Mesendoderm (in vitro differentiated cells): ENCODE measurements at regions not wholly inside any gene's neighbourhood (a gene's known extent, or its start where the extent isn't known, plus 50 kb on each side); places are given as distances from the start of the nearest gene placed in this dataset.

Source experiments
- DNase-seq: peaks from one replicate; pipeline ENCODE4 v3.0.0; 2013
- H2AK5ac ChIP-seq: 2 replicates; pipeline ENCODE4 v1.6.1; 2013; ENCODE audit warnings: low read length, inconsistent platforms
- H2BK120ac ChIP-seq: 2 replicates; pipeline ENCODE4 v1.6.1; 2013; ENCODE audit warnings: low read depth, mild to moderate bottlenecking, low read length, moderate library complexity, mixed read lengths
- H2BK15ac ChIP-seq: replicated peaks from 2 replicates; pipeline ENCODE4 v1.6.1; 2013; ENCODE audit warnings: low read depth, mild to moderate bottlenecking, moderate library complexity
- H2BK5ac ChIP-seq: 2 replicates; pipeline ENCODE4 v1.6.1; 2013; ENCODE audit warnings: low read length, inconsistent platforms
- H3K18ac ChIP-seq: 2 replicates; pipeline ENCODE4 v1.6.1; 2013; ENCODE audit warnings: mild to moderate bottlenecking, low read length, mixed read lengths
- H3K23ac ChIP-seq: one replicate; pipeline ENCODE4 v1.6.1; 2013; ENCODE audit warnings: low read length
- H3K27ac ChIP-seq: 2 replicates; pipeline ENCODE4 v1.5.1; 2013; ENCODE audit warnings: low read depth, mild to moderate bottlenecking, inconsistent platforms, low read length, moderate library complexity
- H3K27me3 ChIP-seq: 2 replicates; pipeline ENCODE4 v1.6.1; 2013; ENCODE audit warnings: low read length, control low read depth, mild to moderate bottlenecking, inconsistent platforms; ENCODE audit not compliant: insufficient read depth, poor library complexity
- H3K36me3 ChIP-seq: 2 replicates; pipeline ENCODE4 v1.6.1; 2013; ENCODE audit warnings: low read length, inconsistent platforms; ENCODE audit not compliant: control insufficient read depth, insufficient read depth
- H3K4ac ChIP-seq: one replicate; pipeline ENCODE4 v1.6.1; 2013; ENCODE audit warnings: low read depth, mild to moderate bottlenecking, low read length, moderate library complexity
- H3K4me1 ChIP-seq: 2 replicates; pipeline ENCODE4 v1.6.1; 2013; ENCODE audit warnings: low read depth, low read length, inconsistent platforms; ENCODE audit not compliant: control insufficient read depth
- H3K4me2 ChIP-seq: 2 replicates; pipeline ENCODE4 v1.6.1; 2013; ENCODE audit warnings: low read length
- H3K4me3 ChIP-seq: 2 replicates; pipeline ENCODE4 v1.5.1; 2013; ENCODE audit warnings: mild to moderate bottlenecking, low read length
- H3K56ac ChIP-seq: one replicate; pipeline ENCODE4 v1.6.1; 2013; ENCODE audit warnings: low read length
- H3K79me1 ChIP-seq: 2 replicates; pipeline ENCODE4 v1.6.1; 2013; ENCODE audit warnings: low read length, inconsistent platforms
- H3K79me2 ChIP-seq: 2 replicates; pipeline ENCODE4 v1.6.1; 2013; ENCODE audit warnings: mild to moderate bottlenecking, low read length; ENCODE audit not compliant: control insufficient read depth, insufficient read depth
- H3K9ac ChIP-seq: 2 replicates; pipeline ENCODE4 v1.6.1; 2013; ENCODE audit warnings: low read length, inconsistent platforms
- H4K5ac ChIP-seq: one replicate; pipeline ENCODE4 v1.6.1; 2013; ENCODE audit warnings: low read length
- H4K8ac ChIP-seq: one replicate; pipeline ENCODE4 v1.6.1; 2013; ENCODE audit warnings: low read depth, mild to moderate bottlenecking, control low read depth, low read length, moderate library complexity
- WGBS: extraction: QIAGEN DNeasy Blood & Tissue Kit; methylation state at CpG from one replicate; pipeline ENCODE4 v1.1.7; 2013; ENCODE audit warnings: low lambda C conversion rate, missing lambda C conversion rate; ENCODE audit not compliant: insufficient coverage; ENCODE audit errors: extremely low coverage; 5-methylcytosine and 5-hydroxymethylcytosine counted together

DNA sequence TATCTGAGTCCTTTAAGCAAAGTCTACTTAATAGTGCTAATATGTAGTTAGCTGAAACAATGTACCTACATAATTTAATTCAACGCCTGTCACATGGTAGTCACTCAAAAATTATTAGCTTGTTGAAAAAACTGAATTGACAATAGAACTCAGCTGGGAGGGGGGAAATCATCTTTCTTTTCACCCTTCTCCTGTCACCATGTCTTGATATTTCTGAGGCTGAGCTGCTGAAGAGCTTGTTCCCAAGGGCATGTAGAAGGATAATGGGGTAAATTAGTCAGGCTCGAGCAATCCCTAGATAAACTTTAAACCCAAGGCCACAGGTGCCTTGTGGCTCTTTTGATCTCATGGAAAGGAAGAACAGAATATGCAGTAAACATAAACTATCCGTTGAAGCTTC is 339.6 kb upstream of the LRATD1 start:
- Histone ChIP-seq H3K9ac (no peak overlapping the region), H3K79me1 (no peaks in the 10 kb centered on the region), H3K27me3 (no peaks in the 10 kb centered on the region), H3K18ac (no peak overlapping the region), H3K56ac (no peak overlapping the region), H3K23ac (no peak overlapping the region), H4K8ac (no peak overlapping the region), H3K27ac (no peak overlapping the region), H2BK15ac (no peak overlapping the region), H2BK120ac (no peak overlapping the region), H3K4me3 (no peak overlapping the region), H3K4me2 (no peak overlapping the region), H4K5ac (no peak overlapping the region), H3K36me3 (no peaks in the 10 kb centered on the region), H3K4ac (no peak overlapping the region), H2BK5ac (no peak overlapping the region), H3K79me2 (no peaks in the 10 kb centered on the region), H3K4me1 (no peaks in the 10 kb centered on the region), H2AK5ac (no peak overlapping the region)
- DNase-seq = no peak
- no CpG with 5 or more reads among the region's 3 CpGs for WGBS

- WGBS = no CpG with 5 or more reads among the region's 2 CpGs
These were observed 335.2 kb upstream of the LRATD1 start for GRCh38 chr2:14297340-14297739.

DNA sequence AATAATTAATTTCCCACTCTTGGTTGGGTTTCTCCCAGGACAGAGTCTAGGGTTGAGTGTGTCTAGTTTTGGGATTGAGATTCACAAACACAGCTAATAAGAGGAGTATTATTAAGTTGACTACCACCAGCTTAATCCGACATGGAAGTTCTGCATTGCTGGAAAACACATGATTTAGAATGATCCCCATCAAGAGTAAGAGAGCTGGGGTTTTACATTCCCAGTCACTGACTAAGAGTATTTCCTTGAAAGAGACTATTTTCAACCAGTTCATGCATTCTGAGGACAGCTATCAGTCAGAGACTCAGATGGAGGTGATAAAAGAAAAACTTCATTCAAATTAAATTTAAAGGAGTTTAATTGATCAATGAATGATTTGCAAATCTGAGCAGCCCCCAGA is 334.6 kb upstream of the LRATD1 start:
- Histone ChIP-seq H3K9ac (no peak overlapping the region), H4K5ac (no peak overlapping the region), H3K36me3 (no peaks in the 10 kb centered on the region), H2BK5ac (no peak overlapping the region), H4K8ac (no peak overlapping the region), H3K56ac (no peak overlapping the region), H3K4me3 (no peak overlapping the region), H3K27ac (no peak overlapping the region), H3K23ac (no peak overlapping the region), H3K79me1 (no peaks in the 10 kb centered on the region), H2BK15ac (no peak overlapping the region), H3K27me3 (no peaks in the 10 kb centered on the region), H3K4me1 (no peaks in the 10 kb centered on the region), H3K4ac (no peak overlapping the region), H2AK5ac (no peak overlapping the region), H3K18ac (no peak overlapping the region), H2BK120ac (no peak overlapping the region), H3K79me2 (no peaks in the 10 kb centered on the region), H3K4me2 (no peak overlapping the region)
- no peak for DNase-seq
- no CpG with 5 or more reads among the region's 1 CpG for WGBS

More at GRCh38 chr2:14297340-14297739, 335.2 kb upstream of the LRATD1 start:
- H2AK5ac ChIP-seq = no peak overlapping the region
- no peak overlapping the region for H3K56ac ChIP-seq
- no peak overlapping the region for H4K5ac ChIP-seq
- H3K27ac ChIP-seq = no peak overlapping the region
- H3K4me3 ChIP-seq = no peak overlapping the region
- DNase-seq = no peak
- H3K27me3 ChIP-seq = no peaks in the 10 kb centered on the region
- no peak overlapping the region for H2BK15ac ChIP-seq
- H3K4ac ChIP-seq = no peak overlapping the region
- H3K79me1 ChIP-seq = no peaks in the 10 kb centered on the region
- no peak overlapping the region for H3K18ac ChIP-seq
- no peak overlapping the region for H4K8ac ChIP-seq
- no peak overlapping the region for H3K4me2 ChIP-seq
- H2BK120ac ChIP-seq = no peak overlapping the region
- no peaks in the 10 kb centered on the region for H3K79me2 ChIP-seq
- no peak overlapping the region for H2BK5ac ChIP-seq
- H3K9ac ChIP-seq = no peak overlapping the region
- H3K36me3 ChIP-seq = no peaks in the 10 kb centered on the region
- no peaks in the 10 kb centered on the region for H3K4me1 ChIP-seq
- H3K23ac ChIP-seq = no peak overlapping the region

- peak; percentile 79 for DNase-seq
- Histone ChIP-seq H3K23ac (no peak overlapping the region), H2BK15ac (no peak overlapping the region), H3K4me1 (no peaks in the 10 kb centered on the region), H3K56ac (no peak overlapping the region), H3K27ac (no peak overlapping the region), H3K4me2 (no peak overlapping the region), H3K18ac (no peak overlapping the region), H4K5ac (no peak overlapping the region), H3K79me1 (no peaks in the 10 kb centered on the region), H3K27me3 (no peaks in the 10 kb centered on the region), H3K4ac (no peak overlapping the region), H3K9ac (no peak overlapping the region), H2BK120ac (no peak overlapping the region), H3K79me2 (no peaks in the 10 kb centered on the region), H3K4me3 (no peak overlapping the region), H4K8ac (no peak overlapping the region), H2BK5ac (no peak overlapping the region), H2AK5ac (no peak overlapping the region), H3K36me3 (no peaks in the 10 kb centered on the region)
- no CpG with 5 or more reads among the region's 2 CpGs for WGBS
These were observed 331.2 kb upstream of the LRATD1 start for GRCh38 chr2:14301331-14301730.

GRCh38 chr2:14303366-14304115 is 329.0 kb upstream of the LRATD1 start:
- no peak overlapping the region for H2BK5ac ChIP-seq
- H3K4me2 ChIP-seq = no peak overlapping the region
- no peak overlapping the region for H4K8ac ChIP-seq
- no peak overlapping the region for H3K23ac ChIP-seq
- H3K4me3 ChIP-seq = no peak overlapping the region
- WGBS = no CpG with 5 or more reads among the region's 3 CpGs
- H3K4me1 ChIP-seq = no peaks in the 10 kb centered on the region
- H3K27ac ChIP-seq = no peak overlapping the region
- H3K4ac ChIP-seq = no peak overlapping the region
- no peak overlapping the region for H2BK120ac ChIP-seq
- H3K36me3 ChIP-seq = no peaks in the 10 kb centered on the region
- DNase-seq = no peak
- no peaks in the 10 kb centered on the region for H3K79me1 ChIP-seq
- H2AK5ac ChIP-seq = no peak overlapping the region
- H3K27me3 ChIP-seq = no peaks in the 10 kb centered on the region
- H4K5ac ChIP-seq = no peak overlapping the region
- H2BK15ac ChIP-seq = no peak overlapping the region
- H3K79me2 ChIP-seq = no peaks in the 10 kb centered on the region
- H3K18ac ChIP-seq = no peak overlapping the region
- no peak overlapping the region for H3K9ac ChIP-seq
- H3K56ac ChIP-seq = no peak overlapping the region

- Histone ChIP-seq H3K27me3 (no peaks in the 10 kb centered on the region), H2BK120ac (no peak overlapping the region), H2BK5ac (no peak overlapping the region), H3K79me2 (no peaks in the 10 kb centered on the region), H3K4ac (no peak overlapping the region), H3K4me2 (no peak overlapping the region), H3K4me3 (no peak overlapping the region), H4K5ac (no peak overlapping the region), H4K8ac (no peak overlapping the region), H3K27ac (no peak overlapping the region), H2BK15ac (no peak overlapping the region), H3K4me1 (no peaks in the 10 kb centered on the region), H2AK5ac (no peak overlapping the region), H3K9ac (no peak overlapping the region), H3K79me1 (no peaks in the 10 kb centered on the region), H3K23ac (no peak overlapping the region), H3K18ac (no peak overlapping the region), H3K56ac (no peak overlapping the region), H3K36me3 (no peaks in the 10 kb centered on the region)
- DNase-seq = no peak
These were observed 328.2 kb upstream of the LRATD1 start for GRCh38 chr2:14304326-14304725.
